H9 (cell line): ENCODE measurements at regions not wholly inside any gene's neighbourhood (a gene's known extent, or its start where the extent isn't known, plus 50 kb on each side); places are given as distances from the start of the nearest gene placed in this dataset.

Experiments
- DNase-seq: peaks from one replicate; pipeline ENCODE4 v3.0.0-alpha.2; 2017
- H2AFZ ChIP-seq: one replicate; pipeline ENCODE4 v1.6.1; 2013; ENCODE audit warnings: mild to moderate bottlenecking, low read length, control low read depth, moderate library complexity
- H2AK5ac ChIP-seq: 2 replicates; pipeline ENCODE4 v1.6.1; 2013; ENCODE audit warnings: low read length, control low read depth, mixed read lengths; ENCODE audit not compliant: insufficient read length
- H2BK120ac ChIP-seq: one replicate; pipeline ENCODE4 v1.6.1; 2013; ENCODE audit warnings: low read depth, mild to moderate bottlenecking, low read length, control low read depth, inconsistent platforms; ENCODE audit not compliant: poor library complexity, severe bottlenecking
- H2BK12ac ChIP-seq: 2 replicates; pipeline ENCODE4 v1.6.1; 2013; ENCODE audit warnings: low read length, control low read depth, mixed read lengths, low read depth; ENCODE audit not compliant: insufficient read length
- H2BK15ac ChIP-seq: 2 replicates; pipeline ENCODE4 v1.6.1; 2013; ENCODE audit warnings: low read depth, low read length, control low read depth
- H2BK20ac ChIP-seq: one replicate; pipeline ENCODE4 v1.6.1; 2013; ENCODE audit warnings: low read depth, mild to moderate bottlenecking, low read length, control low read depth, inconsistent platforms; ENCODE audit not compliant: poor library complexity, severe bottlenecking
- H2BK5ac ChIP-seq: 2 replicates; pipeline ENCODE4 v1.6.1; 2013; ENCODE audit warnings: low read length, control low read depth, mixed read lengths; ENCODE audit not compliant: insufficient read length
- H3K14ac ChIP-seq: 2 replicates; pipeline ENCODE4 v1.6.1; 2013; ENCODE audit warnings: low read length, control low read depth; ENCODE audit not compliant: insufficient read depth
- H3K18ac ChIP-seq: 2 replicates; pipeline ENCODE4 v1.6.1; 2013; ENCODE audit warnings: low read depth, mild to moderate bottlenecking, mixed read lengths, low read length, control low read depth; ENCODE audit not compliant: insufficient read length
- H3K23ac ChIP-seq: 2 replicates; pipeline ENCODE4 v1.6.1; 2013; ENCODE audit warnings: low read length, control low read depth, mixed read lengths, low read depth; ENCODE audit not compliant: insufficient read length
- H3K23me2 ChIP-seq: 2 replicates; pipeline ENCODE4 v1.6.1; 2013; ENCODE audit warnings: low read depth, mild to moderate bottlenecking, mixed read lengths, low read length, control low read depth; ENCODE audit not compliant: insufficient read length, poor library complexity, severe bottlenecking
- H3K27ac ChIP-seq: 2 replicates; pipeline ENCODE4 v1.5.1; 2013; ENCODE audit warnings: low read length, control low read depth, mixed read lengths, low read depth; ENCODE audit not compliant: insufficient read length
- H3K27me3 ChIP-seq: 2 replicates; pipeline ENCODE4 v1.6.1; 2013; ENCODE audit warnings: low read length, control low read depth, inconsistent platforms; ENCODE audit not compliant: insufficient read depth
- H3K4ac ChIP-seq: 2 replicates; pipeline ENCODE4 v1.6.1; 2013; ENCODE audit warnings: low read depth, mild to moderate bottlenecking, control low read depth, inconsistent platforms, low read length, moderate library complexity
- H3K4me1 ChIP-seq: 2 replicates; pipeline ENCODE4 v1.6.1; 2013; ENCODE audit warnings: low read length, control low read depth, inconsistent platforms; ENCODE audit not compliant: insufficient read depth
- H3K4me2 ChIP-seq: 2 replicates; pipeline ENCODE4 v1.6.1; 2013; ENCODE audit warnings: low read length, control low read depth, mixed read lengths; ENCODE audit not compliant: insufficient read length, insufficient read depth
- H3K56ac ChIP-seq: 2 replicates; pipeline ENCODE4 v1.6.1; 2013; ENCODE audit warnings: low read depth, mild to moderate bottlenecking, mixed read lengths, low read length, control low read depth; ENCODE audit not compliant: insufficient read length
- H3K79me1 ChIP-seq: 2 replicates; pipeline ENCODE4 v1.6.1; 2013; ENCODE audit warnings: low read depth, mild to moderate bottlenecking, moderate library complexity, low read length, control low read depth, inconsistent platforms; ENCODE audit not compliant: insufficient read depth, poor library complexity, severe bottlenecking
- H3K79me2 ChIP-seq: 2 replicates; pipeline ENCODE4 v1.6.1; 2013; ENCODE audit warnings: low read length, control low read depth, inconsistent platforms; ENCODE audit not compliant: insufficient read depth
- H3K9ac ChIP-seq: 2 replicates; pipeline ENCODE4 v1.6.1; 2013; ENCODE audit warnings: low read length, control low read depth, mixed read lengths; ENCODE audit not compliant: insufficient read length; ENCODE audit errors: extremely low read depth
- H3K9me3 ChIP-seq: one replicate; pipeline ENCODE4 v1.6.1; 2013; ENCODE audit warnings: low read depth, low read length, inconsistent platforms; ENCODE audit not compliant: control insufficient read depth
- H3T11ph ChIP-seq: one replicate; pipeline ENCODE4 v1.6.1; 2013; ENCODE audit warnings: mild to moderate bottlenecking, low read length, control low read depth, inconsistent platforms
- H4K20me1 ChIP-seq: one replicate; pipeline ENCODE4 v1.6.1; 2013; ENCODE audit not compliant: control insufficient read depth, insufficient read length, insufficient read depth
- H4K5ac ChIP-seq: 2 replicates; pipeline ENCODE4 v1.6.1; 2013; ENCODE audit warnings: low read depth, mild to moderate bottlenecking, mixed read lengths, low read length, control low read depth; ENCODE audit not compliant: insufficient read length
- H4K8ac ChIP-seq: replicated peaks from 2 replicates; pipeline ENCODE4 v1.6.1; 2013; ENCODE audit warnings: low read length, control low read depth, mixed read lengths, low read depth; ENCODE audit not compliant: insufficient read length
- H4K91ac ChIP-seq: 2 replicates; pipeline ENCODE4 v1.6.1; 2013; ENCODE audit warnings: low read depth, mild to moderate bottlenecking, moderate library complexity, mixed read lengths, low read length, control low read depth; ENCODE audit not compliant: insufficient read length
- H3K27ac Mint-ChIP-seq, 3 experiments: 2 replicates in 2 of 3; 3 replicates in 1 of 3; pipeline ENCODE4 v1.8.0; 2020 to 2021; ENCODE audit warnings: mixed read lengths in 3 of 3, mild to moderate bottlenecking in 1 of 3, moderate library complexity in 1 of 3
- H3K27me3 Mint-ChIP-seq: 2 replicates; pipeline ENCODE4 v1.8.0; 2021; ENCODE audit warnings: low read depth, mild to moderate bottlenecking, moderate library complexity, mixed read lengths
- H3K36me3 Mint-ChIP-seq, 3 experiments: 2 replicates in 2 of 3; 3 replicates in 1 of 3; pipeline ENCODE4 v1.8.0; 2020 to 2021; ENCODE audit warnings: low read depth in 3 of 3, mixed read lengths in 3 of 3; ENCODE audit not compliant: insufficient read depth in 1 of 3
- H3K4me1 Mint-ChIP-seq, 2 experiments: 2 replicates each; pipeline ENCODE4 v1.8.0; 2020; ENCODE audit warnings: mixed read lengths in 2 of 2
- H3K4me3 Mint-ChIP-seq, 2 experiments: 2 replicates in 1 of 2; 3 replicates in 1 of 2; pipeline ENCODE4 v1.8.0; 2020 to 2021; ENCODE audit warnings: mild to moderate bottlenecking in 2 of 2, mixed read lengths in 2 of 2, moderate library complexity in 1 of 2
- H3K9me3 Mint-ChIP-seq, 2 experiments: 2 replicates in 1 of 2; 3 replicates in 1 of 2; pipeline ENCODE4 v1.8.0; 2020; ENCODE audit warnings: mild to moderate bottlenecking in 2 of 2, mixed read lengths in 2 of 2, moderate library complexity in 1 of 2
- CTCF ChIP-seq: fragments of 200-600 bp; sonication (generic); conservative IDR thresholded peaks from 3 replicates; pipeline ENCODE4 v1.8.0; 2021; ENCODE audit warnings: antibody characterized with exemption, mild to moderate bottlenecking
- WGBS: extraction: QIAGEN DNeasy Blood & Tissue Kit; methylation state at CpG from one replicate; pipeline ENCODE4 v1.1.7; 2013; ENCODE audit warnings: missing lambda C conversion rate, low lambda C conversion rate, mixed read lengths; ENCODE audit not compliant: insufficient read length; ENCODE audit errors: extremely low coverage; 5-methylcytosine and 5-hydroxymethylcytosine counted together

GRCh38 chr13:90746230-90746629 is 601.3 kb upstream of the MIR17HG start:
- Histone ChIP-seq H2BK120ac (no peak overlapping the region), H3K9me3 (no peaks in the 10 kb centered on the region), H3K4ac (no peak overlapping the region), H3T11ph (no peak overlapping the region), H2BK15ac (no peak overlapping the region), H3K23me2 (no peaks in the 10 kb centered on the region), H3K18ac (no peak overlapping the region), H4K20me1 (no peaks in the 10 kb centered on the region), H4K8ac (no peak overlapping the region), H3K14ac (no peak overlapping the region), H3K79me2 (no peaks in the 10 kb centered on the region), H2BK20ac (no peak overlapping the region), H2BK5ac (no peak overlapping the region), H3K79me1 (no peaks in the 10 kb centered on the region), H4K91ac (no peak overlapping the region), H3K23ac (no peak overlapping the region), H3K27me3 (no peaks in the 10 kb centered on the region), H2AK5ac (no peak overlapping the region), H2BK12ac (no peak overlapping the region), H3K4me1 (no peaks in the 10 kb centered on the region), H2AFZ (no peak overlapping the region), H4K5ac (no peak overlapping the region), H3K4me2 (no peak overlapping the region), H3K27ac (no peak overlapping the region), H3K56ac (no peak overlapping the region), H3K9ac (no peak overlapping the region)
- no peak for TF ChIP-seq CTCF
- no CpG with 5 or more reads among the region's 3 CpGs for WGBS
- Mint-ChIP-seq H3K4me3 (no peak overlapping the region), H3K27ac (no peak overlapping the region), H3K4me1 (peaks cover 7 to 13% of the 10 kb centered on the region in 2 experiments), H3K36me3 (no peaks in the 10 kb centered on the region; a peak in 1 of 7 replicates), H3K27me3 (no peaks in the 10 kb centered on the region), H3K9me3 (no peaks in the 10 kb centered on the region; a peak in 1 of 5 replicates)
- no peak for DNase-seq
